ENCODE measurements at regions not wholly inside any gene's neighbourhood (a gene's known extent, or its start where the extent isn't known, plus 50 kb on each side); places are given as distances from the start of the nearest gene placed in this dataset.
"Not testable (repeated sequence)": the region's sequence is repeated elsewhere in the genome, so short reads cannot be mapped to it uniquely, and the experiment has no call there.

DNA sequence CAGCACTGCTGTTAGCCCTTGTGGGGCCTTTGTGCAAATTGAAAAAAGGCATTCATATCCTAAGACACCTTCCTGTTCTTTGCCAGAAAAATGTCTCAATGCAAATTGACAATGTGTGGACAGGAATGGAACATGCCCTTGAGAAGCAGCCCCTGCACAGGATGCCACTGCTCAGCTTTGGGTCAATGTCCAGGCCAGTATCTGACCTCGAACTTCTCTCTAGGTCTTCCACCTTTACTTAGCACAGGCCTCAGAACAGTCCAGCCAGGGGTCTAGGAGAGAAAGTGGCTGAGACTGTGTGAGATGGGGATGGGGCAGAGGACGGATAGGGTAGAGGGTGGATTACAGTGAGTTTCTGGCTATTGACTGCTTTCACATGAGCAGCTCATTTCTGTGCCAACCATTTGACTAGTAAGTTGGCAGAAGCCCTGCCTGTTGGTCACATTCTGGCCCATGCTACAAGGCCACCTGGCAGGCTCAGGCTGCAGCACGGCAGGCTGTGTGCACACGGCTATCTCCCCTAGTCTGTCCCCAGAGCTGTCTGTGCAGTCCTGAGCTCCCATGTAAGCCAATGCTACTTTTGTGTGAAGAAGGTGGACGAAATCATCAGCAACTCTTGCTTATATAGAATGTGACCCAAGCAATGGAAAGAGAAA is 254.5 kb upstream of the PLGLB1 start:
- not testable (repeated sequence) for FAIRE-seq

DNA sequence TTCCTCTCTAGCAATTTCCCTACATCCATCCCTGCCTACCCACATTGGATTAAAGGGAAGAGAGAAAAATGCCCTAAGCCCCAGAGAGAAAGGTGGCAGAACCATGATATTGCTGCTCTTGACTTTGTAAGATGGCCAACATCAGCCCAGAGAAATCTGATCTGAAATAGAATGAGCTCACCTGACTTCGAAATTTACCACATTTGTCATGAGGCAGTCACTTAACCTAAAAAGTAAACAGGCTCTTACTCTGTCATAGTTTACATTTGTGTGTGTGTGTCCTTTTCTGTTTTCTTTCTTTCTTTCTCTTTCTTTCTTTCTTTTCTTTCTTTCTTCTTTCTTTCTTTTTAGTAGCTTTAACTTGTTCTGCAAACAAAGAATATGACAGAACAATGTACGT is 255.0 kb upstream of the PLGLB1 start:
- FAIRE-seq = not testable (repeated sequence)

DNA sequence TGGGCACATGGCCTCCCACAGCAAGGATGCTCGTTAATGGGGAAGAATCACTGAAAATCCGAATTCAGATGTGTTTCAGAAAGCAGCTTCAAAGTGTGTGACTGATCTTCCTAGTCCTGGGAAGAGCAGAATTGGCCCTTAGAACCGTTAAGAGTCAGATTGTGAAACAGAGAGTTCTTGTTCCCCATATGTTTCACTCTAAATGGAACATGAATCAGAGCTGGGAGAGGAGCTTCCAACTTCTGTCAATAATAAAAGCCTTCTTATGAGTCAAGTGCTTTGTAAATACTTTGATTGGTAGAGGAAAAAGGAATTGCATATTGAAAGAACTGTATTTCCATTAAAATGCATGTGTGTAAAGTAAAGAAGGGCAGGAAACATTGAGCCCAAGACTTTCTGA is 256.1 kb upstream of the PLGLB1 start:
- FAIRE-seq = not testable (repeated sequence)

GRCh38 chr2:87280596-87281355 is 259.1 kb upstream of the PLGLB1 start:
- not testable (repeated sequence) for FAIRE-seq

- not testable (repeated sequence) for FAIRE-seq
These were observed 262.3 kb upstream of the PLGLB1 start for GRCh38 chr2:87283735-87284470.

- not testable (repeated sequence) for FAIRE-seq
These were observed 262.8 kb upstream of the PLGLB1 start for GRCh38 chr2:87284471-87284772.

GRCh38 chr2:87285139-87285538 is 263.5 kb upstream of the PLGLB1 start:
- FAIRE-seq = not testable (repeated sequence)

GRCh38 chr2:87290566-87291307 is 269.1 kb upstream of the PLGLB1 start:
- not testable (repeated sequence) for FAIRE-seq

- not testable (repeated sequence) for FAIRE-seq
These were observed 270.0 kb upstream of the PLGLB1 start for GRCh38 chr2:87291400-87292200.

GRCh38 chr2:87293931-87294594 is 272.4 kb upstream of the PLGLB1 start:
- FAIRE-seq = not testable (repeated sequence)

- FAIRE-seq = not testable (repeated sequence)
These were observed 273.5 kb upstream of the PLGLB1 start for GRCh38 chr2:87295135-87295534.

- not testable (repeated sequence) for FAIRE-seq
These were observed 279.7 kb upstream of the PLGLB1 start for GRCh38 chr2:87301349-87301748.

DNA sequence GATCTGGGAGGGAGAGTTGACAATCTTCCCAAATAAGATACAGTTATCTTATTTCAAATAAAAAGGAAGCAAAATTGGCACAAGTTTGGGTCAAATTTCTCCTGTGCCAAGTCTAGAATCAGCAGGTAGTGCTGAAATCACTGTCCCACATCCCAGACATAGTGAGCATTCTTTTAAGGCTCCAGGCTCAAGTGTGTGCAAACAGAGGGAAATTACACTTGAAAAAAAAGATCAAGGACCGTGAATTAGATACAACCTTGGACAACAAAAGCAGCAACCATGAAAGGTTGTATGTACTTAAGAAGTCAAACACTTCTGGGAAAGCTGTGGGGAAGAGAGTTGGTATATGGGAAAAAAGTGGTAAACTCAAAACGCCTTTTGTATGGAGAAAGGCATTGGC is 280.2 kb upstream of the PLGLB1 start:
- not testable (repeated sequence) for FAIRE-seq

- FAIRE-seq = not testable (repeated sequence)
These were observed 287.0 kb upstream of the PLGLB1 start for GRCh38 chr2:87308621-87309020.

DNA sequence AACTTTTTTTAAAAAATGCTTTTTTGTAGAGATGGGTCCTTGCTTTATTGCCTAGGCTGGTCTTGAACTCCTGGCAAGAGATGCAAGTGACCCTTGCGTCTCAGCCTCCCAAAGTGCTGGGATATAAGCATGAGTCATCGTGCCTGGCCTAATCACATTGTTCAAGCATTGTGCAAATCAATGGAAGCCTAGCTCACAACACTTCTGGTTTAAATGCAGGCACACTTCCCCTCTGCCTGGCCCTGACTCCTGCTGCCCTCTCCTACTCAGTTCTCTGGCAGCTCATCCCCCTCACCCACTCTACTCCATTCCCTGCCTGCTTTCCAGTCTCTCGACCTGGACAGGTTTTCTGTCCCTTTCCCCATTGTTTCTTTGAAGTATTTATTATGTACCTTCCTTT is 288.1 kb upstream of the PLGLB1 start:
- FAIRE-seq = not testable (repeated sequence)

DNA sequence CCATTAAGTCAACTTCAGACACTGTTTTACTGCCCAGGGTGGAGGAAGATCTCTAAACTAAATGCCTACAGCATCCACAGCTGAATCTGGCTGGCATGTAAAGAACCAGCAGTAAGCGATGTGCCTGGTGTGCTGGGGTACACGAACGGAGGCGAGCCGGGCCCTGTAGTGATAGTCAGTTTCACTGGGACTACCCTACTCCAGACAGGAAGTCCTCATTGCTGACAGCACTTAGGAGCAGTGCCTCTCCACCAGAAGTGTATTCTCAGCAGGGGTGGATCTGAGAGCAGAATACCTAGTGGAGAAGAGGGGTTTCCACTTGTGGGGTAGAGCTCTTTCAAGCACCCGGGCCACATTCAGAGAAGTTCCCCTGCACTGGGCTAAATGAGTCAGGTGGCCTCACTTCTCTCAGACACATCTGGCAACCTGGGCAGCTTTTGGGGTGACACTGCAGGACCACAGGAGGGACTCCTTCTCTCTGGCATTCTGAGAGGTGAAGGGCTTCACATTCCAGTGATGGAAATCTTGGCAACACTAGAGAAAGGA is 290.3 kb upstream of the PLGLB1 start:
- not testable (repeated sequence) for FAIRE-seq

DNA sequence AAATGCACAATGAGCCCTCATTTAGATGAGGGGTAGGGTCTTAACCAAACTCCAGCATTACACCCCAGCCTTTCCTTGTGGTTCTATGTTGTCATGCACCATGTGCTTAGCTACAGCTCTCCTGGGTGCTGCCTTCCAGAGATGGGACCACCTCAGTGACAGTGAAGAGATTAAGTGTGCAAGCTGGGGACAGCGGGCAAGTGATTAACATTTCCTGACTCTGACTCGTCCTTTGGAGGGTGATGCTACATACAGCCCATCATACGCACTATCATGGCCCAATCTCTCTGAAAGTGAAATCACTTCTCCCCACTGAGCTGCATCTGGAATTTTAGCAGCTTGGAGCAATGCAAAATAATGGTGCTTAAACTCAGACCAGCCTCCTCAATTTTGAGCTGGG is 293.0 kb upstream of the PLGLB1 start:
- not testable (repeated sequence) for FAIRE-seq

- FAIRE-seq = not testable (repeated sequence)
These were observed 293.7 kb upstream of the PLGLB1 start for GRCh38 chr2:87315183-87315902.

GRCh38 chr2:87317193-87317592 is 295.5 kb upstream of the PLGLB1 start:
- FAIRE-seq = not testable (repeated sequence)

GRCh38 chr2:87318814-87319491 is 297.3 kb upstream of the PLGLB1 start:
- FAIRE-seq = not testable (repeated sequence)

Measured in colon (tissue), 2 donors.